GM23338 (cell line): ENCODE measurements at regions not wholly inside any gene's neighbourhood (a gene's known extent, or its start where the extent isn't known, plus 50 kb on each side); places are given as distances from the start of the nearest gene placed in this dataset.

Source experiments
- ATAC-seq: fragments of 200-7000 bp; cut with Tn5 transposase; 3 replicates; pipeline ENCODE4 v1.9.1; 2020
- DNase-seq: peaks from one replicate; pipeline ENCODE4 v3.0.0-alpha.2; 2015; ENCODE audit warnings: low spot score
- H2AFZ ChIP-seq: fragments of 200-600 bp; sonication (generic); 2 replicates; pipeline ENCODE4 v1.8.0; 2016; ENCODE audit warnings: antibody characterized with exemption, mild to moderate bottlenecking, moderate library complexity
- H3F3A ChIP-seq: fragments of 200-600 bp; sonication (generic); replicated peaks from 2 replicates; pipeline ENCODE4 v1.8.0; 2017; ENCODE audit warnings: antibody characterized with exemption, mixed run types, low read depth
- H3K27ac ChIP-seq: fragments of 200-600 bp; sonication (generic); 2 replicates; pipeline ENCODE4 v1.6.1; 2016; ENCODE audit warnings: low read depth
- H3K27me3 ChIP-seq: fragments of 200-600 bp; sonication (generic); 2 replicates; pipeline ENCODE4 v1.8.0; 2016; ENCODE audit warnings: mild to moderate bottlenecking, mixed run types, moderate library complexity; ENCODE audit not compliant: insufficient read depth
- H3K36me3 ChIP-seq: fragments of 200-600 bp; sonication (generic); 2 replicates; pipeline ENCODE4 v1.8.0; 2016; ENCODE audit warnings: mild to moderate bottlenecking; ENCODE audit not compliant: insufficient read depth
- H3K4me1 ChIP-seq: fragments of 200-600 bp; sonication (generic); 2 replicates; pipeline ENCODE4 v1.8.0; 2016; ENCODE audit warnings: mild to moderate bottlenecking, moderate library complexity; ENCODE audit not compliant: insufficient read depth
- H3K4me2 ChIP-seq: fragments of 200-600 bp; sonication (generic); 2 replicates; pipeline ENCODE4 v1.7.1; 2017; ENCODE audit warnings: mixed run types
- H3K4me3 ChIP-seq: fragments of 200-600 bp; sonication (generic); 2 replicates; pipeline ENCODE4 v1.6.1; 2016; ENCODE audit warnings: mixed run types
- H3K79me2 ChIP-seq: fragments of 200-600 bp; sonication (generic); replicated peaks from 2 replicates; pipeline ENCODE4 v1.8.0; 2017; ENCODE audit warnings: mild to moderate bottlenecking; ENCODE audit not compliant: insufficient read depth
- H3K9me2 ChIP-seq: fragments of 200-600 bp; sonication (generic); 2 replicates; pipeline ENCODE4 v1.8.0; 2017; ENCODE audit not compliant: insufficient read depth
- H4K20me1 ChIP-seq: fragments of 200-600 bp; sonication (generic); replicated peaks from 2 replicates; pipeline ENCODE4 v1.8.0; 2017; ENCODE audit warnings: mild to moderate bottlenecking; ENCODE audit not compliant: insufficient read depth
- H3K27ac Mint-ChIP-seq: 2 replicates; pipeline ENCODE4 v1.8.0; 2020; ENCODE audit warnings: inconsistent platforms, mild to moderate bottlenecking, moderate library complexity, mixed read lengths
- H3K27me3 Mint-ChIP-seq: 3 replicates; pipeline ENCODE4 v1.8.0; 2022; ENCODE audit warnings: low read depth, mild to moderate bottlenecking, moderate library complexity, mixed read lengths, inconsistent platforms; ENCODE audit not compliant: insufficient read depth, poor library complexity
- H3K36me3 Mint-ChIP-seq: 3 replicates; pipeline ENCODE4 v1.8.0; 2021; ENCODE audit warnings: low read depth, mild to moderate bottlenecking, inconsistent platforms, moderate library complexity, mixed read lengths
- H3K4me1 Mint-ChIP-seq: 3 replicates; pipeline ENCODE4 v1.8.0; 2020; ENCODE audit warnings: mild to moderate bottlenecking, inconsistent platforms, mixed read lengths
- H3K4me3 Mint-ChIP-seq: 3 replicates; pipeline ENCODE4 v1.8.0; 2021; ENCODE audit warnings: moderate library complexity, mild to moderate bottlenecking, inconsistent platforms, mixed read lengths
- H3K9me3 Mint-ChIP-seq: 3 replicates; pipeline ENCODE4 v1.8.0; 2020; ENCODE audit warnings: moderate library complexity, mild to moderate bottlenecking, inconsistent platforms, mixed read lengths
- CREB1 ChIP-seq: fragments of 250-450 bp; sonication (Bioruptor Pico); IDR thresholded peaks from 2 replicates; pipeline ENCODE4 v1.5.0; 2020; ENCODE audit warnings: low read depth, mild to moderate bottlenecking, moderate library complexity
- CTCF ChIP-seq, 2 experiments: fragments of 200-600 bp in 1 of 2; sonication (generic) in 1 of 2; conservative IDR thresholded peaks; 2 replicates each; pipeline versions ENCODE4 v1.5.1 to v1.6.1; 2016 to 2017; ENCODE audit warnings: antibody characterized with exemption in 2 of 2, low read depth in 2 of 2, mild to moderate bottlenecking in 2 of 2, moderate library complexity in 1 of 2
- EZH2 ChIP-seq: fragments of 200-600 bp; sonication (generic); IDR thresholded peaks from one replicate; pipeline ENCODE4 v1.8.0; 2017; ENCODE audit warnings: antibody characterized with exemption, mild to moderate bottlenecking, low read depth; ENCODE audit not compliant: unreplicated experiment
- JUNB ChIP-seq: IDR thresholded peaks from one replicate; pipeline ENCODE4 v1.6.1; 2016; ENCODE audit warnings: antibody characterized with exemption; ENCODE audit not compliant: unreplicated experiment
- NANOG ChIP-seq: IDR thresholded peaks from 2 replicates; pipeline ENCODE4 v1.6.1; 2016; ENCODE audit warnings: antibody characterized with exemption, borderline replicate concordance
- POLR2AphosphoS5 ChIP-seq: IDR thresholded peaks from 2 replicates; pipeline ENCODE4 v1.6.1; 2016; ENCODE audit warnings: antibody characterized with exemption, low read depth
- REST ChIP-seq: IDR thresholded peaks from one replicate; pipeline ENCODE4 v1.6.1; 2018; ENCODE audit warnings: antibody characterized with exemption; ENCODE audit not compliant: unreplicated experiment
- ZNF114 ChIP-seq: fragments of 250-450 bp; sonication (Bioruptor Pico); IDR thresholded peaks from 2 replicates; pipeline ENCODE4 v1.5.0; 2020; ENCODE audit warnings: mild to moderate bottlenecking, moderate library complexity
- ZNF462 ChIP-seq: fragments of 250-450 bp; sonication (Bioruptor Pico); IDR thresholded peaks from 2 replicates; pipeline ENCODE4 v1.5.0; 2020; ENCODE audit warnings: mild to moderate bottlenecking, moderate library complexity

- TF ChIP-seq CTCF (conservative IDR thresholded peaks at IDR 0.05; ENCODE audit: low read depth in 2 of 2) (no peak), ZNF114 (CRISPR knock-in tag) (no peak), NANOG (no peak), CREB1 (no peak), EZH2 (no peak), REST (no peak)
Measured at GRCh38 chr11:39145346-39145745, 2314.1 kb downstream of the LRRC4C start (continued).

GRCh38 chr11:39144351-39145130, 2314.9 kb downstream of the LRRC4C start:
- no peak overlapping the region for H3K4me3 Mint-ChIP-seq
- no peak overlapping the region for H3K27ac ChIP-seq
- H3K79me2 ChIP-seq: no peaks in the 10 kb centered on the region
- H3K27me3 ChIP-seq: no peaks in the 10 kb centered on the region
- H3K9me3 Mint-ChIP-seq: no peaks in the 10 kb centered on the region
- no peaks in the 10 kb centered on the region for H3K27me3 Mint-ChIP-seq
- no peaks in the 10 kb centered on the region for H3K4me1 ChIP-seq
- no peak for ATAC-seq
- H3K4me3 ChIP-seq: no peak overlapping the region
- H3K36me3 ChIP-seq: no peaks in the 10 kb centered on the region; the same call in 1 of the 2 replicates
- no peak overlapping the region for H3K27ac Mint-ChIP-seq
- no peaks in the 10 kb centered on the region for H3F3A ChIP-seq
- no peak for DNase-seq
- no peak overlapping the region for H2AFZ ChIP-seq
- H3K4me1 Mint-ChIP-seq: no peaks in the 10 kb centered on the region
- H3K36me3 Mint-ChIP-seq: no peaks in the 10 kb centered on the region
- no peaks in the 10 kb centered on the region for H4K20me1 ChIP-seq
- no peaks in the 10 kb centered on the region for H3K9me2 ChIP-seq
- H3K4me2 ChIP-seq: no peak overlapping the region
- TF ChIP-seq ZNF462 (CRISPR knock-in tag): no peak
- TF ChIP-seq JUNB: no peak
- no peak for TF ChIP-seq REST
- no peak for TF ChIP-seq EZH2
- no peak for TF ChIP-seq POLR2AphosphoS5
